ENCODE measurements at regions not wholly inside any gene's neighbourhood (a gene's known extent, or its start where the extent isn't known, plus 50 kb on each side); places are given as distances from the start of the nearest gene placed in this dataset.

GRCh38 chr3:99482191-99482590, 156.2 kb upstream of the COL8A1 start:
- in situ Hi-C loops (cut with MboI) (no loop called here), intact Hi-C loops (cut with micrococcal nuclease; ENCODE audit: unreplicated experiment) (no loop called here)
- no peaks in the 10 kb centered on the region; the same call in 2 of the 3 replicates for H3K9me3 ChIP-seq (replicated peaks; ENCODE audit: control insufficient read depth, insufficient read depth, low read length)
- no peak for TF ChIP-seq EED (IDR thresholded peaks at IDR 0.05; ENCODE audit: low read depth)
- TF ChIP-seq NFIC (IDR thresholded peaks at IDR 0.05; ENCODE audit: low read depth, low read length): no peak
- TF ChIP-seq ZNF217 (IDR thresholded peaks at IDR 0.05): no peak
- no peak for TF ChIP-seq TAF1 (IDR thresholded peaks at IDR 0.05; ENCODE audit: borderline replicate concordance, low read depth, low read length)
- TF ChIP-seq PML (IDR thresholded peaks at IDR 0.05; ENCODE audit: low read length): no peak
- TF ChIP-seq TBL1XR1 (IDR thresholded peaks at IDR 0.05; ENCODE audit: low read depth, low read length): no peak
- TF ChIP-seq REST (IDR thresholded peaks at IDR 0.05; ENCODE audit: low read depth, low read length): no peak
- TF ChIP-seq E2F4 (IDR thresholded peaks at IDR 0.05; ENCODE audit: low read depth, low read length): no peak
- no peak for TF ChIP-seq SP1 (IDR thresholded peaks at IDR 0.05; ENCODE audit: low read depth, low read length)
- no peak for TF ChIP-seq MEF2A (IDR thresholded peaks at IDR 0.05; ENCODE audit: insufficient read depth, low read depth, low read length)
- TF ChIP-seq ESRRA (IDR thresholded peaks at IDR 0.05; ENCODE audit: low read length): no peak
- TF ChIP-seq ZNF622 (IDR thresholded peaks at IDR 0.05): no peak
- TF ChIP-seq SREBF1 (IDR thresholded peaks at IDR 0.05; ENCODE audit: low read length): no peak
- TF ChIP-seq POU2F2 (IDR thresholded peaks at IDR 0.05; ENCODE audit: borderline replicate concordance, low read depth, low read length): no peak
- no peak for TF ChIP-seq MTA3 (IDR thresholded peaks at IDR 0.05; ENCODE audit: borderline replicate concordance, low read length)
- no peak for TF ChIP-seq KDM1A (IDR thresholded peaks at IDR 0.05; ENCODE audit: borderline replicate concordance)
- no peak for TF ChIP-seq MLLT1 (IDR thresholded peaks at IDR 0.05)
- TF ChIP-seq IKZF1 (conservative IDR thresholded peaks at IDR 0.05): no peak
- H3K9ac ChIP-seq (ENCODE audit: control insufficient read depth, insufficient read depth, low read length): no peak overlapping the region
- H3K4me1 ChIP-seq (ENCODE audit: control insufficient read depth, insufficient read depth, low read length): no peaks in the 10 kb centered on the region; the same call in 1 of the 2 replicates
- no peak overlapping the region for H3K4me2 ChIP-seq (ENCODE audit: control insufficient read depth, insufficient read depth)
- H3K79me2 ChIP-seq (ENCODE audit: control insufficient read depth, insufficient read depth, low read length): no peaks in the 10 kb centered on the region
- ATAC-seq: no peak
- ChIA-PET CTCF (interaction anchor here (3.9 kb wide), 1 partner anchor 18 kb away, joined by 17 read pairs; no protein-coding TSS in a partner anchor), POLR2A (no interaction called here), SMC1A (ENCODE audit: uncharacterized antibody, unreplicated experiment) (interaction anchor here (0.9 to 6.5 kb wide), 4 partner anchors 10 to 61 kb away, joined by 3 to 32 read pairs (median 3); no protein-coding TSS in a partner anchor), RAD21 (ENCODE audit: unreplicated experiment) (no interaction called here)
- no peak overlapping the region for H3K27ac ChIP-seq (ENCODE audit: control insufficient read depth, insufficient read depth)
- BruUV-seq (replicated peaks): no TSS peak
- H3K4me3 ChIP-seq: no peak overlapping the region
- H4K20me1 ChIP-seq (ENCODE audit: control insufficient read depth, insufficient read depth): no peaks in the 10 kb centered on the region
- no peaks in the 10 kb centered on the region for H3K36me3 ChIP-seq (ENCODE audit: control insufficient read depth in 2 of 2, insufficient read depth in 2 of 2, low read length in 1 of 2)
- WGBS (ENCODE audit: insufficient coverage, insufficient replicate concordance, low lambda C conversion rate, missing lambda C conversion rate): 20% methylated on average over 1 of the region's 1 CpG
- no peak for DNase-seq (ENCODE audit: low read depth, low spot score)
- no peak for FAIRE-seq
- no peak overlapping the region for H2AFZ ChIP-seq (ENCODE audit: control insufficient read depth, low read depth, low read length)
- no peaks in the 10 kb centered on the region for H3K27me3 ChIP-seq (replicated peaks in 1 of 2; ENCODE audit: control insufficient read depth in 2 of 2, insufficient read depth in 2 of 2, low read length in 1 of 2)
